HepG2 (cell line): ENCODE measurements at regions not wholly inside any gene's neighbourhood (a gene's known extent, or its start where the extent isn't known, plus 50 kb on each side); places are given as distances from the start of the nearest gene placed in this dataset.

Source experiments
- CBFB ChIP-seq: sonication (generic); formaldehyde crosslinking; IDR thresholded peaks from 2 replicates; pipeline ENCODE4 v1.4.0; 2020; ENCODE audit warnings: missing genetic modification reagents
- CCAR2 ChIP-seq: fragments of 200-400 bp; formaldehyde crosslinking; optimal IDR thresholded peaks from 2 replicates; pipeline ENCODE3; 2018; ENCODE audit warnings: low read depth, mild to moderate bottlenecking, low read length, moderate library complexity
- EEA1 ChIP-seq: sonication (generic); formaldehyde crosslinking; IDR thresholded peaks from 2 replicates; pipeline ENCODE4 v1.5.1; 2020; ENCODE audit warnings: mild to moderate bottlenecking, missing genetic modification reagents, borderline replicate concordance
- FOXA1 ChIP-seq, 2 experiments: fragments of 450-650 bp in 1 of 2; sonication (generic) in 1 of 2; formaldehyde crosslinking in 1 of 2; IDR thresholded peaks; 2 replicates each; pipeline versions ENCODE4 v1.4.0 to v1.6.1; 2016 to 2020; ENCODE audit warnings: missing genetic modification reagents in 1 of 2
- HNRNPL ChIP-seq: fragments of 200-400 bp; formaldehyde crosslinking; IDR thresholded peaks from 2 replicates; pipeline ENCODE4 v1.6.1; 2017; ENCODE audit warnings: mild to moderate bottlenecking, low read depth, low read length
- IKZF4 ChIP-seq: sonication (generic); formaldehyde crosslinking; IDR thresholded peaks from 2 replicates; pipeline ENCODE4 v1.5.1; 2020; ENCODE audit warnings: borderline replicate concordance, mild to moderate bottlenecking, low read depth, missing genetic modification reagents; ENCODE audit errors: not compliant biosample characterization
- KLF13 ChIP-seq: sonication (generic); formaldehyde crosslinking; IDR thresholded peaks from 2 replicates; pipeline ENCODE4 v1.4.0; 2020; ENCODE audit warnings: mild to moderate bottlenecking, missing genetic modification reagents
- NR2F2 ChIP-seq: IDR thresholded peaks from 2 replicates; pipeline ENCODE4 v1.6.1; 2012; ENCODE audit warnings: low read depth, inconsistent platforms, borderline replicate concordance
- PITX1 ChIP-seq: sonication (generic); formaldehyde crosslinking; IDR thresholded peaks from 2 replicates; pipeline ENCODE4 v1.5.1; 2020; ENCODE audit warnings: mild to moderate bottlenecking, missing genetic modification reagents
- TGIF2 ChIP-seq: IDR thresholded peaks from 2 replicates; pipeline ENCODE4 v1.6.1; 2016; ENCODE audit warnings: control low read depth, missing compliant biosample characterization
- TP53 ChIP-seq: sonication (generic); formaldehyde crosslinking; conservative IDR thresholded peaks from 2 replicates; pipeline ENCODE4 v1.4.0; 2020; ENCODE audit warnings: missing genetic modification reagents
- ZFP82 ChIP-seq: sonication (generic); formaldehyde crosslinking; IDR thresholded peaks from 2 replicates; pipeline ENCODE4 v1.5.1; 2020; ENCODE audit warnings: mild to moderate bottlenecking, missing genetic modification reagents, borderline replicate concordance
- ZNF569 ChIP-seq: sonication (generic); formaldehyde crosslinking; IDR thresholded peaks from 2 replicates; pipeline ENCODE4 v1.5.0; 2020; ENCODE audit warnings: mild to moderate bottlenecking, missing genetic modification reagents, moderate library complexity, borderline replicate concordance
- ZNF674 ChIP-seq: sonication (generic); formaldehyde crosslinking; IDR thresholded peaks from 2 replicates; pipeline ENCODE4 v1.5.0; 2020; ENCODE audit warnings: low read depth, mild to moderate bottlenecking, missing genetic modification reagents
- ZNF883 ChIP-seq: sonication (generic); formaldehyde crosslinking; IDR thresholded peaks from 2 replicates; pipeline ENCODE4 v1.5.1; 2020; ENCODE audit warnings: mild to moderate bottlenecking, missing genetic modification reagents; ENCODE audit errors: not compliant biosample characterization
- TF ChIP-seq, protein P1 (sequence below): conservative IDR thresholded peaks from 2 replicates; pipeline ENCODE4 v1.6.1; 2018; ENCODE audit warnings: missing genetic modification reagents
- TF ChIP-seq, protein P2 (sequence below): sonication (generic); formaldehyde crosslinking; IDR thresholded peaks from 2 replicates; pipeline ENCODE4 v1.5.0; 2020; ENCODE audit warnings: missing genetic modification reagents
- TF ChIP-seq, protein P3 (sequence below): sonication (generic); formaldehyde crosslinking; IDR thresholded peaks from 2 replicates; pipeline ENCODE4 v1.4.0; 2020; ENCODE audit warnings: missing genetic modification reagents, borderline replicate concordance
- TF ChIP-seq, protein P4 (sequence below): sonication (generic); formaldehyde crosslinking; IDR thresholded peaks from 2 replicates; pipeline ENCODE4 v1.5.1; 2020; ENCODE audit warnings: missing genetic modification reagents, mild to moderate bottlenecking, borderline replicate concordance

DNA sequence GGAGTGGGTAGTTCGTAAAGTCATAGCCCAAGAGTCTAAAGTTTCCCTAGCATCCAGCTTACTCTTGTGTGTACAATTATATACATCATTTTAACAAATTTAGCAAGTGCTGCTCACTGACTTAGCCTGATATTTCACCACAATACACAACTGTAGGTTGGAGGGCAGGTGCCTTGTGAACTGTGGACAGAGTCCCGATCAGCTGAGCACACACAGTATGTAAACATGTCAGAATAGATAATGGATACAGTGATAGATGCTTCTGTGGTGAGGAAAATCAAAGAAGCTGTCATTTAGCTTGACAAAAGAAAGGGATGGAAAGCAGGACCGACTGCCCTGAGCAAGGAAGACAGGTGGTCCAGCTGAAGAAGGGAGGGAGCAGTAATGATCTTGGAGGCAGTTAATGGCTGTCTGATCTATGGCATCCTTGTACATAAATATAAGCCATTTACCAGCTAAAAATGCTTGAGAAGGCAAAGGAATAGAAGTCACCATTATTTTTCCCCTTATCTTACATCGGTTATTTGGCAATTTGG, 372.8 kb upstream of the UBE2E3 start (continued):
- TF ChIP-seq, protein P1, sequence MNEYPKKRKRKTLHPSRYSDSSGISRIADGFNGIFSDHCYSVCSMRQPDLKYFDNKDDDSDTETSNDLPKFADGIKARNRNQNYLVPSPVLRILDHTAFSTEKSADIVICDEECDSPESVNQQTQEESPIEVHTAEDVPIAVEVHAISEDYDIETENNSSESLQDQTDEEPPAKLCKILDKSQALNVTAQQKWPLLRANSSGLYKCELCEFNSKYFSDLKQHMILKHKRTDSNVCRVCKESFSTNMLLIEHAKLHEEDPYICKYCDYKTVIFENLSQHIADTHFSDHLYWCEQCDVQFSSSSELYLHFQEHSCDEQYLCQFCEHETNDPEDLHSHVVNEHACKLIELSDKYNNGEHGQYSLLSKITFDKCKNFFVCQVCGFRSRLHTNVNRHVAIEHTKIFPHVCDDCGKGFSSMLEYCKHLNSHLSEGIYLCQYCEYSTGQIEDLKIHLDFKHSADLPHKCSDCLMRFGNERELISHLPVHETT (CRISPR knock-in tag) = no peak
- TF ChIP-seq IKZF4 (CRISPR knock-in tag) (no peak), TP53 (CRISPR knock-in tag) (no peak), EEA1 (CRISPR knock-in tag) (no peak), ZNF569 (CRISPR knock-in tag) (no peak), NR2F2 (peak; percentile 74), PITX1 (CRISPR knock-in tag) (no peak), ZNF883 (no peak), FOXA1 (IDR thresholded peaks at IDR 0.05) (peak; percentile 79), FOXA1 (CRISPR knock-in tag; IDR thresholded peaks at IDR 0.05) (peak; percentile 97), ZNF674 (no peak), CCAR2 (no peak), ZFP82 (CRISPR knock-in tag) (no peak), CBFB (CRISPR knock-in tag) (no peak), HNRNPL (no peak), KLF13 (no peak), TGIF2 (peak; percentile 78; the same call in 1 of the 2 replicates)
- TF ChIP-seq, protein P2, sequence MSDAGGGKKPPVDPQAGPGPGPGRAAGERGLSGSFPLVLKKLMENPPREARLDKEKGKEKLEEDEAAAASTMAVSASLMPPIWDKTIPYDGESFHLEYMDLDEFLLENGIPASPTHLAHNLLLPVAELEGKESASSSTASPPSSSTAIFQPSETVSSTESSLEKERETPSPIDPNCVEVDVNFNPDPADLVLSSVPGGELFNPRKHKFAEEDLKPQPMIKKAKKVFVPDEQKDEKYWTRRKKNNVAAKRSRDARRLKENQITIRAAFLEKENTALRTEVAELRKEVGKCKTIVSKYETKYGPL (CRISPR knock-in tag) = no peak
- TF ChIP-seq, protein P3, sequence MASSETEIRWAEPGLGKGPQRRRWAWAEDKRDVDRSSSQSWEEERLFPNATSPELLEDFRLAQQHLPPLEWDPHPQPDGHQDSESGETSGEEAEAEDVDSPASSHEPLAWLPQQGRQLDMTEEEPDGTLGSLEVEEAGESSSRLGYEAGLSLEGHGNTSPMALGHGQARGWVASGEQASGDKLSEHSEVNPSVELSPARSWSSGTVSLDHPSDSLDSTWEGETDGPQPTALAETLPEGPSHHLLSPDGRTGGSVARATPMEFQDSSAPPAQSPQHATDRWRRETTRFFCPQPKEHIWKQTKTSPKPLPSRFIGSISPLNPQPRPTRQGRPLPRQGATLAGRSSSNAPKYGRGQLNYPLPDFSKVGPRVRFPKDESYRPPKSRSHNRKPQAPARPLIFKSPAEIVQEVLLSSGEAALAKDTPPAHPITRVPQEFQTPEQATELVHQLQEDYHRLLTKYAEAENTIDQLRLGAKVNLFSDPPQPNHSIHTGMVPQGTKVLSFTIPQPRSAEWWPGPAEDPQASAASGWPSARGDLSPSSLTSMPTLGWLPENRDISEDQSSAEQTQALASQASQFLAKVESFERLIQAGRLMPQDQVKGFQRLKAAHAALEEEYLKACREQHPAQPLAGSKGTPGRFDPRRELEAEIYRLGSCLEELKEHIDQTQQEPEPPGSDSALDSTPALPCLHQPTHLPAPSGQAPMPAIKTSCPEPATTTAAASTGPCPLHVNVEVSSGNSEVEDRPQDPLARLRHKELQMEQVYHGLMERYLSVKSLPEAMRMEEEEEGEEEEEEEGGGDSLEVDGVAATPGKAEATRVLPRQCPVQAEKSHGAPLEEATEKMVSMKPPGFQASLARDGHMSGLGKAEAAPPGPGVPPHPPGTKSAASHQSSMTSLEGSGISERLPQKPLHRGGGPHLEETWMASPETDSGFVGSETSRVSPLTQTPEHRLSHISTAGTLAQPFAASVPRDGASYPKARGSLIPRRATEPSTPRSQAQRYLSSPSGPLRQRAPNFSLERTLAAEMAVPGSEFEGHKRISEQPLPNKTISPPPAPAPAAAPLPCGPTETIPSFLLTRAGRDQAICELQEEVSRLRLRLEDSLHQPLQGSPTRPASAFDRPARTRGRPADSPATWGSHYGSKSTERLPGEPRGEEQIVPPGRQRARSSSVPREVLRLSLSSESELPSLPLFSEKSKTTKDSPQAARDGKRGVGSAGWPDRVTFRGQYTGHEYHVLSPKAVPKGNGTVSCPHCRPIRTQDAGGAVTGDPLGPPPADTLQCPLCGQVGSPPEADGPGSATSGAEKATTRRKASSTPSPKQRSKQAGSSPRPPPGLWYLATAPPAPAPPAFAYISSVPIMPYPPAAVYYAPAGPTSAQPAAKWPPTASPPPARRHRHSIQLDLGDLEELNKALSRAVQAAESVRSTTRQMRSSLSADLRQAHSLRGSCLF (CRISPR knock-in tag) = no peak
- TF ChIP-seq, protein P4, sequence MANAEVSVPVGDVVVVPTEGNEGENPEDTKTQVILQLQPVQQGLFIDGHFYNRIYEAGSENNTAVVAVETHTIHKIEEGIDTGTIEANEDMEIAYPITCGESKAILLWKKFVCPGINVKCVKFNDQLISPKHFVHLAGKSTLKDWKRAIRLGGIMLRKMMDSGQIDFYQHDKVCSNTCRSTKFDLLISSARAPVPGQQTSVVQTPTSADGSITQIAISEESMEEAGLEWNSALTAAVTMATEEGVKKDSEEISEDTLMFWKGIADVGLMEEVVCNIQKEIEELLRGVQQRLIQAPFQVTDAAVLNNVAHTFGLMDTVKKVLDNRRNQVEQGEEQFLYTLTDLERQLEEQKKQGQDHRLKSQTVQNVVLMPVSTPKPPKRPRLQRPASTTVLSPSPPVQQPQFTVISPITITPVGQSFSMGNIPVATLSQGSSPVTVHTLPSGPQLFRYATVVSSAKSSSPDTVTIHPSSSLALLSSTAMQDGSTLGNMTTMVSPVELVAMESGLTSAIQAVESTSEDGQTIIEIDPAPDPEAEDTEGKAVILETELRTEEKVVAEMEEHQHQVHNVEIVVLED (CRISPR knock-in tag) = no peak
